GM19455 (cell line): ENCODE measurements at regions not wholly inside any gene's neighbourhood (a gene's known extent, or its start where the extent isn't known, plus 50 kb on each side); places are given as distances from the start of the nearest gene placed in this dataset.

Experiments
- ATAC-seq: cut with Tn5 transposase; IDR thresholded peaks from one replicate; pipeline ENCODE4 v1.9.1; 2021; ENCODE audit not compliant: unreplicated experiment

- no peak for ATAC-seq
Observed at GRCh38 chrX:43005561-43005960, 227.6 kb upstream of the PPP1R2C start.

GRCh38 chrX:43008356-43008755 lies 230.4 kb upstream of the PPP1R2C start:
- no peak for ATAC-seq

- no peak for ATAC-seq
Observed at GRCh38 chrX:43016021-43016420, 238.1 kb upstream of the PPP1R2C start.

GRCh38 chrX:43018031-43018430 lies 240.1 kb upstream of the PPP1R2C start:
- ATAC-seq = no peak

GRCh38 chrX:43019021-43019420 lies 241.1 kb upstream of the PPP1R2C start:
- no peak for ATAC-seq

GRCh38 chrX:43025806-43026315 lies 247.9 kb upstream of the PPP1R2C start:
- ATAC-seq = no peak

GRCh38 chrX:43064096-43064495 lies 286.1 kb upstream of the PPP1R2C start:
- no peak for ATAC-seq

- no peak for ATAC-seq
Observed at GRCh38 chrX:43065978-43066377, 288.0 kb upstream of the PPP1R2C start.

GRCh38 chrX:43068639-43069038 lies 290.7 kb upstream of the PPP1R2C start:
- ATAC-seq = no peak

- no peak for ATAC-seq
Observed at GRCh38 chrX:43083016-43083415, 305.1 kb upstream of the PPP1R2C start.

GRCh38 chrX:43087830-43088229 lies 309.9 kb upstream of the PPP1R2C start:
- ATAC-seq = no peak

GRCh38 chrX:43096830-43097229 lies 318.9 kb upstream of the PPP1R2C start:
- ATAC-seq = no peak

- no peak for ATAC-seq
Observed at GRCh38 chrX:43106009-43106408, 328.0 kb upstream of the PPP1R2C start.

GRCh38 chrX:43108828-43109227 lies 330.9 kb upstream of the PPP1R2C start:
- ATAC-seq = no peak

GRCh38 chrX:43121637-43122036 lies 343.7 kb upstream of the PPP1R2C start:
- ATAC-seq = no peak

GRCh38 chrX:43139645-43140044 lies 361.7 kb upstream of the PPP1R2C start:
- ATAC-seq = no peak

- ATAC-seq = no peak
Observed at GRCh38 chrX:43140582-43140981, 362.6 kb upstream of the PPP1R2C start.

GRCh38 chrX:43141885-43142284 lies 363.9 kb upstream of the PPP1R2C start:
- ATAC-seq = no peak

GRCh38 chrX:43148305-43148704 lies 370.3 kb upstream of the PPP1R2C start:
- ATAC-seq = no peak

GRCh38 chrX:43165343-43165920 lies 387.5 kb upstream of the PPP1R2C start:
- ATAC-seq = no peak

- ATAC-seq = no peak
Observed at GRCh38 chrX:43166874-43167273, 388.9 kb upstream of the PPP1R2C start.

GRCh38 chrX:43175434-43175833 lies 397.5 kb upstream of the PPP1R2C start:
- ATAC-seq = no peak

- ATAC-seq = no peak
Observed at GRCh38 chrX:43176686-43177085, 398.7 kb upstream of the PPP1R2C start.
